ENCODE measurements at regions not wholly inside any gene's neighbourhood (a gene's known extent, or its start where the extent isn't known, plus 50 kb on each side); places are given as distances from the start of the nearest gene placed in this dataset.

DNA sequence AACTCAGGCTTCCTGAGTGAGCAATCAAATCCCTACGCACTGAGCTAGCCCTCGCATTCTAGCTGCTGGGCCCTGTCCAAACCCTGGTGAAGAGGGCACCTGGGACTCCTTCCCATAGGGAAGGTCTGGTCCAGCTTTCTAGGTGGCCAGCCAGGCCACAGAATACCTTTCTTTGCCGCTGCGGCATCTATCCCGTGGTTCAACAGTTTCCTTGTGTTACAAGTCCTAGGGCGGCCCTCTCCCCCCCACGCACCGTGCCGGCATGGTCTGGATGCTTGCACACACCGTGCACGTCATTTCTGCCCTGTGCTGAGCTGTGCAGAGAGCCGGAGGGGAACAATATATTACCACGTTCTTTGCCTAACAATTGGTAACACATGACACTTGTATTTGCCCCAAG, 164.6 kb upstream of the TSHZ3 start:
- TF ChIP-seq CTCF (conservative IDR thresholded peaks at IDR 0.05) (no peak), ZFX (IDR thresholded peaks at IDR 0.05) (no peak)

All from C4-2B (cell line).